ENCODE measurements at regions not wholly inside any gene's neighbourhood (a gene's known extent, or its start where the extent isn't known, plus 50 kb on each side); places are given as distances from the start of the nearest gene placed in this dataset.

DNA sequence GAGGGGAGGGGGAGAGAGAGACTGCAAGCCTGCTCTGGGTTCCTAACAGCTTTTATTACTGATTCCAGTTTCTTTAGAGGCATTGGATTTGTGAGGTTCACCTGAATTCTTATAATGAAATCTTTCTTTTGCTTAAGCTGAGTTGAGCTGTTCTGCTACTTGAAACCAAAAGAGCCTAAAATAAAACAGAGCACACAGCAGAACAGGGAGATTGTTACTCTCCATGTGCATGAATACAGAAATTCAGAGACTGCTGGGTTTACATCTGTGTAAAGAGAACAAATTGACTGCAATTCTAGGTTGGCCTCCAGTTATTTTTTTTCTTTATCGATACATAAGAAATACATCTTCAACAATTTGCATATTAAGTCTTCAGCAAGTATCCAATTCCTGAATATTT, 168.8 kb upstream of the NRIP1 start:
- in situ Hi-C loops (cut with MboI; ENCODE audit: low sequenced_read_pairs): no loop called here

DNA sequence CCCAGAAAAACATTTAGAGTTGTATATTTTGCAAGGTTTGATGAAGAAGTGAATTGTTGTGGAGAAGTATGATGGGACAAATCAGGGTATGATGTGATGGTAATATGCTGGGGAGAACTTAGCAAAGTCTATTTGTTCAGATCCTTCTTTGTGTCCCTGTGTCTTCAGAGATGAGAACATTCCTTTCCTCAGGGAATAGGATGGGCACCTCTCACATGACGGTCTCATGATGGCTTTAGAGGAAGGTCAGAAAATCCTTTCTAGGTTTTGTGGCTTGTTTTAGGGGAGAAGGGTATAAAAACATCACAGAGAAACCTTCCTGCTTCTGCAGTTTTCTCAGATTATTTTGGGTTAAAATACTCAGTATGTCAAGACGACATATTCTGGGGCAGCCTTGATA, 171.3 kb upstream of the NRIP1 start:
- in situ Hi-C loops (cut with MboI; ENCODE audit: low sequenced_read_pairs): no loop called here

DNA sequence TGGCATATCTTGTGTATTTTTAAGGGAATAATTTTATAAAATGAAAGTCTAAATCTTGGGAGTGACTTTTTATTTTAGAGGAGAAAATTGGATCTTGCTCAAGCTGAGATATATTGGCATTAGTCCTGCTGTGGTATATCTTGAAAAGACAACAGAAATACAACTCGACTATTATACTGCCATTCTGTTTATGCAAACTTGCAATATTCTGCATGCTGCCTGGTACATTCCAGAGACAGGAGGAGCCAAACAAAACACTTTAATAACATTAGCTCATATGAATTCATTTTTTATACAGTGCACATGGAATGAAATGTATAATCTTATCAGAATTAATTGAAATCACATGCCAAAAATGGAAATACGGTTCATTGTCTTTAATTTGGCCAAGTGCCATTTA, 176.0 kb upstream of the NRIP1 start:
- in situ Hi-C loops (cut with MboI; ENCODE audit: low sequenced_read_pairs): no loop called here

DNA sequence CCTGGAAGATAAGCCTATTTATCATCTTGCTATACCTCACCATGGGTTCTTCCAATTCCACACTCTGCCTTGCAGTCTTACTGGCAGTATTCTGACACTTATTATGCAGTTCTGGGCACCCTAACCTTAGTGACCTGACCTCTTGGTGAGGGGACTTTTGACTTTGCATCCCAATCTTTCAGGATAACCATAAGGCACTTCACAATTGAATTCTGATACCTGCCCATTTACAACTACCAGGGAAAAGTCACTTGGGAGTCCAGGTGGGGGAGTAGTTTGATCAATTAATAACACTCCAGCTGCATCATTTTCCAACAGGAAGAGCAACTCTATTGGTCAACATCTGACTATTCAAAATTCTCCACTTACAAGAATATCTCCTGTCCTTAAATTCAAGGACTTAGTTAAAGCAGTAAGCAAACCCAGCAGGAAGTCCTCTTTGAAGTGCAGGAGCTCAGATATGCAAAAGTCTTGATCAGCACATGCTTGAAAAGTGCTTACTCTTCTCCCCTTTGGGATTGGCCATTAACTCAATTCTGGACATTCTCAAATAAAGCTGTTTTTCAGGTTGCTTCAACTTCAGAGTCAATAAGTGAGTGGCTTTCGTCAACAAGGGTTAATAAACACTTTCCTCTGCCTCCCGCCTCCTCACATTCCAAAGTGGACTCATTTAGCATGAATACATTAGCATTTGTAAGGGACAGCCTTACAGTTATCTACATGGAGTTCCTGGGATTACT, 177.4 kb upstream of the NRIP1 start:
- in situ Hi-C loops (cut with MboI; ENCODE audit: low sequenced_read_pairs): no loop called here

DNA sequence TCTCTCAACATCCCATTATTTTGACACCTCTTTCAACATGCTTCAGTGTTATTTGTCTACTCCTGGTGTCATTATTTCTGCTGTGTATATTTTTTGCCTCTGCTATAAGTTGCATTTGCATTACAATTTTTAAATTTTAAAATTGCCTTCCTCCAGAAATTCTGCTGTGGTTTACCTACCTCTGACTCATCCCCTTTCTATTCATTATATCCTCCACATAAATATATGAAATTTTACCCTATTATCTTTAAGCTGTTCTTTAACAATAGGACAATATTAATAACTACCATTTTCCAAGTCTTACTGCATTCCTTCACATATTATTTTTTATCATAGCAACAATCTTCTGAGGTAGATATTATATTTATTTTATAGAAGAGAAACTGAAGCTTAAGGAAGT, 178.1 kb upstream of the NRIP1 start:
- in situ Hi-C loops (cut with MboI; ENCODE audit: low sequenced_read_pairs): no loop called here

DNA sequence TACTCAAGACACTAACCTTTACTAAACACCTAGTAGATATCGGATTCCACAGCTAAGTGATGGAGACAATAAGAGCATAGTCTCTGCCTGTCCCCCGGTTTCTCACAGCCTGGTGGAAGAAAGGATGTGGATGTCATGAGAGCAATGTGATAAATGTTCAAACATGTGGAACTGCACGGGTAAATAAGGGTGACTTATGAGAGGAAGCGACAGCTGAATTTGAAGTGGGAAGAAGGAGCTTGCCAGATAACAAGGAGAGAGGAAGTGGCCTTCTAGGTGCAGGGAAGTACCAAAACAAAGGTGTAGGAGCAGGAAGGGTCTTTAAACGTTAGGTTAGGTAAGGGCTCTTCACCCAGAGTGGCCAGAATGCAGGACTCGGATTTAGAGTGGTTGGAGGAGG, 178.6 kb upstream of the NRIP1 start:
- in situ Hi-C loops (cut with MboI; ENCODE audit: low sequenced_read_pairs): no loop called here

DNA sequence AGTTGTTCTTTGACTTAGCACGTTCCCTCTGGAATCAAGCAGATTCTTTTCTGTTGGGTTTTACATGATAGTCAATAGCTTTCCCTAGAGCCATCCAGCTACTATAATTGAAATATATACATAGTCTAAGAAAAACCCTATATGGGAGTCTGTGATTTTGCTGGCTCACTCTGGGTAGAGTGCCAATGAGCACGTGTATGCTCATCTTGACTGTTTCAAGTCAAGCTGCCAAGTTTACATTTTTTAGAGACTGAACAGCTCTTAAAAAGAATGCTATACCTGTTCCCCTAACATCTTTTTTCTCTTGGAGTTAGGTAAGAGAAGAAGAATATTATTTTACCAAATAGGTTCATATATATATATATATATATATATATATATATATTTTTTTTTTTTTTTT, 182.8 kb upstream of the NRIP1 start:
- in situ Hi-C loops (cut with MboI; ENCODE audit: low sequenced_read_pairs): no loop called here

DNA sequence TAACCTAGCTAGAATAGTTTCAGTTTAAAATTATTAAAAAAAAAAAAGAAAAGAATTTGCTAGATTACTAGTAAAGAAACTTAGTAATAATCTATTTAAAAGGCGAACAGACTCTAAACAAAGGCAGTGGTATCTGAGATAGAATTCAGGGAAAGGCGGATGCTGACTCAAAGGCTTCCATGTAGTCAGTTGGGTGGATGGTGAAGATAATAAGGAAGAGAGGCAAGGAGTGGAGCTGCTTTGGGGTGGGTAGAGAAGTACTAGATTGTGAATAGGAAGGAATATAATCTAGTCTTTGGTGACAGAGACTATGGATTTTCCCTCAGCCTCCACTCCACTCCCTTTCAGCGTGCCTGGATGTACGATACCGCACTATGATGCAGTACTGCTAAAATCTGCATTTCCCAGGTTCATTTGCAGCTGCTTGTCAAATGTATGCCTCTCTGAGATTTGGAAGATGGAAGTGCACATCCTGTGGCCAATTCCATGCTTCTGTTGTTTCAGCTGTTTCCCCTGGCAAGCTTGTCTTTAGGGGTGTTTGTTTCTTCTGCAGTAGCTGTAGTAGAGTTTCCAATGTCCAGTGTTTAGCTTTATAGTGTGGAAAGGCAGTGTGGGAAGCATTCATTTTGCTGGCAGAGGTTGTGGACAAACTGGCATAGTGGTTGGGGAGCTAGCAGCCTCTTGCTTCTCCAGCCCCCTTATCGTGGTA, 184.6 kb upstream of the NRIP1 start:
- in situ Hi-C loops (cut with MboI; ENCODE audit: low sequenced_read_pairs): no loop called here

DNA sequence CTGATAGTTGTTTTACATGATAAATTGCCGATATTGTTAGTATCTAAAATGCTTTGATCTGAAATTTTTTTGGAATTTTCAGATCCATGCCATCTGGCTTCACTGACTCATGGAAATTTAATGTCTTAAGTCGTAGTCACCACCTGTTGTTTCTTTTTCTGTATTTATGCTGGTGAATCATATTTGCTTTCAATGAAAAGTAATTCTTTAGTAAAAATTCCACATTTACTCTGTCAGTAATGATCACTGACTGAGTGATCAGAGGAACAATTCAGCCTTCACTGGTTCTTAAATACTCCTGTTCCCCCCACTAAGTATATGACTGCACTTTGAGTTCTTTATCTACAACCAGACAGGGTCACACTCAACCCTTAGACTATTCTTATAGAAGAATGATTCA, 185.6 kb upstream of the NRIP1 start:
- in situ Hi-C loops (cut with MboI; ENCODE audit: low sequenced_read_pairs): no loop called here

DNA sequence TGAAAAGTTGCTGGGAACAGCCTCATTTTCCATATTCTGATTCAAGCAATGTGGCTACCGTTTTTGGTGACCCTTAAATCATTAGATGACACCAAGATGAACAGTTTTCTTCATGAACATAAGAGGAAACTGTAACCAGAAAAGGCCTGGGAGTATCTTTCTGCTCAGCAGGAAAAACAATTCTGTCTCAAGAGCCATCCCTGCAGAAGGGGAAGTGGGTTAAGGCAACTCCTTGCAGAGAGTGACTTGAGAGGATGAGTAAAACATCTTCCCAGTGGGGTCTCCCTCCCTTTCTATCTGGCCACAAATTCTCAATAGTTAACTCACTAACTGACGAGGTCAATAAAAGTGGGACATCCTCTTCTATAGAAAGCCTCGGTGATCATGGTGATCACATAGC, 187.6 kb upstream of the NRIP1 start:
- in situ Hi-C loops (cut with MboI; ENCODE audit: low sequenced_read_pairs): no loop called here

DNA sequence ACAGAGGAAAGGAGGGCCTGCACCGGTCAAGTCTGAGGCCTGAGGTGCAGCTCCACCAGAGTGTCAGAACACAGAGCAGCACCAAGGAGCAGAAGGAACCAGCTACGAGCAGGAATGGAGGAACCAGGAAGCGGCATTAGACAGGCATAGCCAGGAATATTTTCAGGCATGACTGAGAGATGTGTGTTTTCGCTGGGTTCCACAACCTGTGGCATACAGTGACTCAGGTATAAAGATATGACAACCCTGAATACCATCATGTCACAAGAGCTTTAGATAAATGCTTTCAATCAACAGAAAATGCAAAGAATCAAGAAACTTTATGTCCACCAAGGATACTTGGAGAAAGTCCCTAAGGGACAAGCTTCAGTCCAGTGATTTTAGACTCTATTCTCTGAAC, 189.3 kb upstream of the NRIP1 start:
- in situ Hi-C loops (cut with MboI; ENCODE audit: low sequenced_read_pairs): no loop called here

DNA sequence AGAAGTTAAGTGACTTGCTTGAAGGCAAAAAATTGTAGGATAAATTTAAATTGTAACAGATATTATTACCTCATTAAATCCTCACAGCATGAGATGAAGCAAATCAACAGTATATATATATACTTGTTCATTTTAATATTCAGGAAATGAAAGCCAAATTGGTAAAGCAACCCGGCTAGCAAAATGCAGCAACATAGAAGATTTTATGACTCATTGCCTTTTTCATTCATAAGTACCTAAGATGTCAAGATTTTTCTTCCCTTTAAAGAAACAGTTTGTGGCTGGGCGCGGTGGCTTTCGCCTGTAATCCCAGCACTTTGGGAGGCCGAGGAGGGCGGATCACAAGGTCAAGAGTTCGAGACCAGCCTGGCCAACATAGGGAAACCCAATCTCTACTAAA, 190.5 kb upstream of the NRIP1 start:
- in situ Hi-C loops (cut with MboI; ENCODE audit: low sequenced_read_pairs): no loop called here

DNA sequence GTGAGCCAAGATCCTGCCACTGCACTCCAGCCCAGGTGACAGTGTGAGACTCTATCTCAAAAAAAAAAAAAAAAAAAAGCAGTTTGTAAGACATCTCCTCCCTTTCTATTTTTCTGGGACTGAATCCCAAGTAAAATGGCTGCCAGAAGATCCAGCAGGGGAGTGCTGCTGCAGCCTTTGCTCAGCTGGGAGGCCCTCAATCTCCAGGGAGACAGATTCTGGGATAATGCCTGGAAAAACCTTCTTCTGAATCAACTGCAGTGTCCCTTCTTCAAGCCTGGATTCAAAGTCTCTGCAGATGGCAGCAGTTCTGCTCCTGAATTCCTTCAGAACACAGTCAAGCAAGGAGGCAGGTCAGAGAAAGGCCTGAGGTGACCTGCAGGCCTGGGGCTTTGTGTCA, 191.0 kb upstream of the NRIP1 start:
- in situ Hi-C loops (cut with MboI; ENCODE audit: low sequenced_read_pairs): no loop called here

DNA sequence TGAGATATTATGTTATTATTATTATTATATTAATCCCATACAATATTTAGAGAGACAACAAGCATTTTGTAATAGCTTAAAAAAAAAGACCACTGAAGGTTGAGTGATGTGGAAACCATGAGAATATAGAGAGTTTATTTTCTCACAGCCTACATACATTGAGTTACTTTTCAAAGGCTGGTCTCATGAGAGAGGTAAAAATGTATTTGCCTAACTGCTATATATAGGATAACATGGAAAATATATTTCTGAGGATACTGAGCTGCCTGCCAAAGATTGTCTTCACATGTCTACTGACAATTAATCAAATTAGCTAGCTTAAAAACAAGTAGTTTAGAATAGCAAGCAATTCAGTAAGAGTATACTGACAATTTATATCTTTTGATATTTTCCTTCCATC, 192.2 kb upstream of the NRIP1 start:
- in situ Hi-C loops (cut with MboI; ENCODE audit: low sequenced_read_pairs): no loop called here

DNA sequence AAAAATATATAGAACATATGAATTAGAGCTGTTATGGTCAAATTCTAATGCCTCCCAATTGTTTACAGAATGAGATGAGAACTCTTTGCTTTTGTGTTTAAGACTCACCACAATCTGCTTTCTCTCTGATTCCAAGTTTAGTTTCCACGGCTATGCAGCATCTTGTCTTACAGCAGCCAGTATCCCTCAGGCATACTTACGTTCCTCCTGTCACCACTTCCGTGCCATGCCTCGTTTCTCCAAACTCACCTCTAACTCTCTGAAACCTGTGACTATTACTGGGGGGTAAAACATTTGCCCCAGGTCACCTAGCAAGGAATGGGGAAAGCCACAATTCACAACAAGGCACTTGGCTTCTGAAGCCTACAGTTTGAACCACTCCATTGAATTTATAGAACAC, 192.8 kb upstream of the NRIP1 start:
- in situ Hi-C loops (cut with MboI; ENCODE audit: low sequenced_read_pairs): no loop called here

DNA sequence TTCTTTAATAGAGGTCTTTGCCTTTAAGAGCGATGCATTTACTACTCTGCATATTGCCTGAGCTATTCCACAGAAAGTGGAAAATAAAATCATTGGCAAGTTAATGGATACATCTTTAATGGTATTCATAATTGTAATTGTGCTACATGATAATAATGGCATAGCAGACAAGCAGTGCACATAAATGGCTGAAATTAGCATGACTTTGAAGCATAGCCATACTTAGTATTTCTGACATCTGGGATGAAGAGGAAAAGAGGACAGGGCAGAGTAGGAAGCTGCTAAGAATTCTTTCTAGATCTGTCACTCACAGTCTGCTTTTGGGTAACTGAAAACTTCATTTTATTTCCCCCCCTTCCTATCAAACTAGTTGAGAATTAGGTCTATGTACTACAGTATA, 195.0 kb upstream of the NRIP1 start:
- in situ Hi-C loops (cut with MboI; ENCODE audit: low sequenced_read_pairs): no loop called here

DNA sequence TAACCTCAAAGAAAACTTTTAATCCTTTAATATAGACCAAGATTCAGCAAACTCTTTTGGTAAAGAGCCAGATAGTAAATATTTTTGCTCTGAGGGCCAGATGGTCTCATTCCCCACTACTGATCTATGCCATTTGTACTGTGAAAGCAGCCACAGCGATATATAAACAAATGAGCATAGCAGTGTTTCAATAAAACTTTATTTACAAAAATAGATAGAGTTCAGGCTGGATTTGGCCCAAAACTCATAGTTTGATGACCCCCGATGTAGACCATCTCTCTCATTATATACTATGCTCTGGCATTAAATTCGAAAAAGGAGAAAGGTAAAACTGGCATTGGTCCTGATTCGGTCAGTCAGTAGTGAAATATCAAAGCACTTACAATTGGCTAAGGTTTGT, 195.8 kb upstream of the NRIP1 start:
- in situ Hi-C loops (cut with MboI; ENCODE audit: low sequenced_read_pairs): no loop called here

DNA sequence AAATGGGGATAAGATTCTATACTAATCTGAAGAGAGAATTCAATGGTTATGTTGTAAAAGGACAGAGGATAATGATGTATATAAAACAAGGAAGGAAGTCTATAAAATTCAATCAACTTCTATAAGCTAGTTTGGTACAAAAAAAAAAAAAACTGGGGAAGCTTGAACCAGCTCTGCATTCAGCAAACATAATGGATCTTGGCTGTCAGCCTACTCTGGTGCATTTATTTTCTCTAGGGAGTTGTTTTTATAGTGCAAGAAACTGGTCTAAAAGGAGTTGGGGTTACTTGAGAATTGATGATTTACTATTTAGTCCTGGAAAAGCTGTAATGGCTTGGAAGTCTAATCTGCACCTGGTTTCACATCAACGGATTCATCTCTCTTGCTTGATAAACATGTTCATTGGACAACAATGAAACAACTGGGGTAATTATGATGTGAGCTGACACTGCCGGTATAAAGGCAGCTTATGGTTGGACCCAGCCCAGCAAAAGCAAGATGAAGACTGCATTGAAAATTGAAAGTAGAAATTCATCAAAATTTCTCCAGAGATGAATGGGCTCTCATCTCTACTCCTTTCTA, 199.4 kb upstream of the NRIP1 start:
- in situ Hi-C loops (cut with MboI; ENCODE audit: low sequenced_read_pairs): no loop called here

DNA sequence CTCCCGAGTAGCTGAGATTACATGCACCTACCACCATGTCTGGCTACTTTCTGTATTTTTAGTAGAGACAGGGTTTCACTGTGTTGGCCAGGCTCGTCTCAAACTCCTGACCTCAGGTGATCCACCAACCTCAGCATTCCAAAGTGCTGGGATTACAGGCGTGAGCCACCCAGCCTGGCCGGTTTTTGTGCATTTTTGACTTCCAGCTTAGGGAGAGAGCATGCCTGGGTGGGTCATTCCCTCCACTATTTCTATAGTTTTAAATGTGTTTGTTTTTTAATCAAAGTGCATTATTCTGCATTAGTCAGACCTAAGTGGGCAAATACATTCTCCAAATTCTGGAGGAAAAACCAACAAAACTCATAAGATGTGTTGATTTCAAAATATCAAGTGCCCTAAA, 207.4 kb upstream of the NRIP1 start:
- in situ Hi-C loops (cut with MboI; ENCODE audit: low sequenced_read_pairs): no loop called here

DNA sequence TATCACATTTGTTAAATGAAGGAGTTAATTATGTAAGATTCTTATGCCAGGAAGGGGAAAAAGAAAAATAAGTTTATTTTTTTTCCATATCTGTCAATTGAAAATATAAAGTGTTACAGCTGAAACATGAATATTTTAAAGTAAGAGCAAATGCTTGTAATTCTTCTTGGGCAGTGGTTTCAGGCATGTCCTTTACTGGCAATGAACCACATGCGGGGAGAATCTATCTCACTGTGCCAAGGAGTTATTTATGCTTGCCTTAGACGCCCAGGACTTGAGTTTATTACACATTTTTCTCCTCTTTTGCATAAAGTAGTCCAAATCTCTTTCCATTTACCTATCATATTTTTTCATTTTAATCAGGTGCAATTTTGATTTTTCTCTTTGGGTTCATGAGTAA, 207.8 kb upstream of the NRIP1 start:
- in situ Hi-C loops (cut with MboI; ENCODE audit: low sequenced_read_pairs): no loop called here

DNA sequence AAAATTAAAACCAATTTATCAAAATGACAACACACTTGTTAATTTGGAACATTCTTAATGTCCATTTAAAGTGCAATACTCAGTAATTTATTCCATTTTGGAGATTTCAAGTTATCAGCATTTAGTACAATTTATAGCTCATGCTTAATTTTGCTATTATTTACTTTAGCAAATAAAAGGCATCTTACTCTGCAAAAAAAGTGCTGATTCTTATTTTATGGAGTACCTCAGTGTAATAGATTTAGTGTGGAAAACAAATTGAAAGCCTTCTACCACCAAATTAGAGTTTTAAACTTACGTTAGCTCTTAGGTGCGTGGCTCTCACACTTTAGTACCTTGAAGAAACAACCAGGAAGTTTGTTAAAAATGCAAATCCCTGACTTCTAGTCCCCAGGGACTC, 208.4 kb upstream of the NRIP1 start:
- in situ Hi-C loops (cut with MboI; ENCODE audit: low sequenced_read_pairs): no loop called here

DNA sequence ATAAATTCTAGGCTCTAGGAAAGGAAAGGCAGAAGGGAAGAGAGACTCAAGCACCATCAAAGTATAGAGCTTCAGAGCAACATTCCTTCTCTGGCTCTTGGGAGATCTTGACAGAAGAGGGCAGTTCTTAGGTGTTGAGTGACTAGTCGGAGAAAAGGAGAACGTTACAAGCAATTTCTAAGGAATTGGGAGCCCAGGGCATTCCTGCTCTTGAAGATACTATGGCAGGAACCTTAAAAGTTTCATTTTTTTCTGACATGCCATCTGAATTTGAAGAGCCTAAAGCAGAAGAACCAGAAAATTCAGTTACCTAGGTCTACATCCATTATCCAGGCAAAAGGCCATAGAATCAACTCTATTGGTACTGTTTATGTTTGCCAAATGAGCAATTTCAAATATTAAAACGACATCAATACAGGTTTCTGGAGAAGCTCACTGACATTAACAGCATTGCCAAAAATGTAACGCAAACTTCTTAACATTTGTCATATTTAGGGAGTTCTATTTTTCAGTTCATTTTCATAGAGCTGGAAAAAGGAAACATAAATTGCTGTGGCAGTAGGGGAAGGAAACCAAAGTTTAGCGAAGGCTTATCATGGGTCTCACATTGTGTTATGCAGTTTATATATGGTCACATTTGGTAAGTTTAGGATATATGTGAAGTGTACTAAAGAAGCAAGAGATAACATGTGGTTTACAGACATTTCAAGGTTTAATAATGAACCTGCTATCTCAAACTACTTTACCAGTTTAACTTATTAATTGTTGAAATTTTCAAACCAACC, 210.1 kb upstream of the NRIP1 start:
- in situ Hi-C loops (cut with MboI; ENCODE audit: low sequenced_read_pairs): no loop called here

Data from HL-60/S4 (cell line).